Heart left ventricle (tissue), 16 donors: ENCODE measurements at regions not wholly inside any gene's neighbourhood (a gene's known extent, or its start where the extent isn't known, plus 50 kb on each side); places are given as distances from the start of the nearest gene placed in this dataset.

ENCODE experiments used
- ATAC-seq, 4 donors: fragments of 200-7000 bp; cut with Tn5 transposase; one replicate each; pipeline ENCODE4 v1.9.1; 2020 to 2022; ENCODE audit warnings: moderate library complexity in 4 of 4, mild to moderate bottlenecking in 3 of 4, moderate number of reproducible peaks in 1 of 4
- DNase-seq, 5 donors: peaks; one replicate each; pipeline ENCODE4 v3.0.0-alpha.2; 2020
- H3K27ac ChIP-seq, 12 donors: fragments of 200-600 bp; sonication (generic) in 4 of 12; one replicate each; pipeline versions ENCODE4 v1.5.0 to v1.8.0; 2016 to 2022; ENCODE audit warnings: mild to moderate bottlenecking in 2 of 12
- H3K27me3 ChIP-seq, 9 donors: fragments of 200-600 bp; sonication (generic) in 2 of 9; one replicate each; pipeline versions ENCODE4 v1.5.1 to v1.8.0; 2016 to 2022; ENCODE audit warnings: mild to moderate bottlenecking in 3 of 9
- H3K36me3 ChIP-seq, 9 donors: fragments of 200-600 bp; sonication (generic) in 2 of 9; one replicate each; pipeline versions ENCODE4 v1.5.0 to v1.8.0; 2018 to 2022; ENCODE audit warnings: mild to moderate bottlenecking in 2 of 9
- H3K4me1 ChIP-seq, 12 donors: fragments of 200-600 bp; sonication (generic) in 4 of 12; one replicate each; pipeline versions ENCODE4 v1.5.0 to v1.8.0; 2016 to 2022; ENCODE audit warnings: mild to moderate bottlenecking in 3 of 12
- H3K4me3 ChIP-seq, 12 donors: fragments of 200-600 bp; sonication (generic) in 4 of 12; one replicate each; pipeline versions ENCODE4 v1.5.0 to v1.8.0; 2017 to 2022; ENCODE audit warnings: mild to moderate bottlenecking in 9 of 12, moderate library complexity in 4 of 12
- H3K9me3 ChIP-seq, 12 donors: fragments of 200-600 bp; sonication (generic) in 4 of 12; one replicate each; pipeline versions ENCODE4 v1.5.0 to v1.8.0; 2016 to 2022; ENCODE audit warnings: mild to moderate bottlenecking in 1 of 12
- CTCF ChIP-seq, 12 donors: fragments of 200-600 bp; sonication (generic) in 4 of 12; IDR thresholded peaks; one replicate each; pipeline versions ENCODE4 v1.5.0 to v1.8.0; 2018 to 2022; ENCODE audit warnings: antibody characterized with exemption in 12 of 12, mild to moderate bottlenecking in 5 of 12
- POLR2A ChIP-seq, 2 donors: fragments of 450-650 bp; IDR thresholded peaks; one replicate each; pipeline ENCODE4 v1.6.1; 2017; ENCODE audit warnings: antibody characterized with exemption in 2 of 2, mild to moderate bottlenecking in 2 of 2, moderate library complexity in 2 of 2
- WGBS, 4 donors: extraction: QIAGEN DNeasy Blood & Tissue Kit in 2 of 4; methylation state at CpG; one replicate each; pipeline versions ENCODE4 v1.1.5 to v1.1.7; 2013 to 2018; 5-methylcytosine and 5-hydroxymethylcytosine counted together
- intact Hi-C, 10 donors: fragments of 100-400 bp; cut with DNase I; formaldehyde crosslinking; loops; one replicate each; pipeline versions ENCODE4 v1.11.1 to v1.14.2; 2022
- donor health status: ischemic (EF 13 %, LVEDD 7.1; RV severe dilation, severe dysfunction).
- donor health status: healthy with polysubstance abuse.
- donor health status: DM: no; HTN: yes; CAD: no.
- donor health status: DM: no; HTN: no; CAD: no.
- donor health status: ischemic (EF 25% LVEDD 6.9; RV normal size, moderate dysfunction).
- donor health status: ischemic (EF 25% LVEDD 5.7; RV mildly dilated, moderate dysfunction).
- donor health status: healthy.
- donor health status: DM: yes; HTN: yes; CAD: no.
- donor health status: ischemic (EF 35%, LVEDD 5.7; RV mildly dilated, moderate dysfunction).
- donor health status: nonischemic (EF 11% LVEDD 7.7; RV severe dilation, severe dysfunction).
- donor health status: DM: yes; HTN: yes; CAD: no.
- donor health status: PGD.
- donor health status: ischemic (EF 29% LVEDD 5.4; RV normal size, mild dysfunction).
- donor health status: nonischemic (EF 23%, LVEDD 6.1; RV moderate dilation, normal function).

GRCh38 chr2:145849466-145849865 lies 1329.5 kb upstream of the ZEB2 start:
- no peaks in the 10 kb centered on the region for H3K36me3 ChIP-seq
- no peak overlapping the region for H3K4me3 ChIP-seq
- no peaks in the 10 kb centered on the region for H3K27me3 ChIP-seq
- H3K9me3 ChIP-seq: no peaks in the 10 kb centered on the region
- peaks cover 0 to 4% (median 0%) of the 10 kb centered on the region in 12 donors for H3K4me1 ChIP-seq
- no peak for TF ChIP-seq CTCF (IDR thresholded peaks at IDR 0.05)
- TF ChIP-seq POLR2A (IDR thresholded peaks at IDR 0.05): no peak
- ATAC-seq (no peak), DNase-seq (no peak)
- H3K27ac ChIP-seq: no peak overlapping the region
- intact Hi-C loops: no loop called here
- 83 to 94% (median 88%) methylated on average over 4 of the region's 4 CpGs for WGBS, 4 donors

GRCh38 chr2:145846982-145847381 lies 1327.1 kb upstream of the ZEB2 start:
- no peaks in the 10 kb centered on the region for H3K36me3 ChIP-seq
- H3K4me1 ChIP-seq: peaks cover 0 to 4% (median 0%) of the 10 kb centered on the region in 12 donors
- intact Hi-C loops: no loop called here
- H3K9me3 ChIP-seq: no peaks in the 10 kb centered on the region
- H3K27ac ChIP-seq: no peak overlapping the region
- no peaks in the 10 kb centered on the region for H3K27me3 ChIP-seq
- ATAC-seq (no peak), DNase-seq (no peak)
- 60 to 81% (median 73%) methylated on average over 4 of the region's 4 CpGs for WGBS, 4 donors
- TF ChIP-seq POLR2A (IDR thresholded peaks at IDR 0.05): no peak
- no peak for TF ChIP-seq CTCF (IDR thresholded peaks at IDR 0.05)
- H3K4me3 ChIP-seq: no peak overlapping the region

- H3K27me3 ChIP-seq: no peaks in the 10 kb centered on the region
- no peak overlapping the region for H3K27ac ChIP-seq
- H3K9me3 ChIP-seq: no peaks in the 10 kb centered on the region
- 82 to 90% (median 84%) methylated on average over 3 of the region's 3 CpGs for WGBS, 4 donors
- no peak for ATAC-seq
- no peak overlapping the region for H3K4me3 ChIP-seq
- intact Hi-C loops: no loop called here
- no peak for DNase-seq
- no peaks in the 10 kb centered on the region for H3K36me3 ChIP-seq
- peaks cover 0 to 4% (median 0%) of the 10 kb centered on the region in 12 donors for H3K4me1 ChIP-seq
- no peak for TF ChIP-seq POLR2A (IDR thresholded peaks at IDR 0.05)
- no peak for TF ChIP-seq CTCF (IDR thresholded peaks at IDR 0.05)
Measured at GRCh38 chr2:145845923-145846322, 1326.0 kb upstream of the ZEB2 start.

GRCh38 chr2:145845207-145845894 lies 1325.4 kb upstream of the ZEB2 start:
- Histone ChIP-seq H3K27me3 (no peaks in the 10 kb centered on the region), H3K4me1 (peaks cover 0 to 4% (median 0%) of the 10 kb centered on the region in 12 donors), H3K9me3 (no peaks in the 10 kb centered on the region), H3K27ac (no peak overlapping the region), H3K36me3 (no peaks in the 10 kb centered on the region), H3K4me3 (no peak overlapping the region)
- ATAC-seq (no peak), DNase-seq (no peak)
- intact Hi-C loops: no loop called here
- 76 to 86% (median 80%) methylated on average over 2 of the region's 2 CpGs for WGBS, 4 donors
- no peak for TF ChIP-seq CTCF (IDR thresholded peaks at IDR 0.05)
- no peak for TF ChIP-seq POLR2A (IDR thresholded peaks at IDR 0.05)
